LNCAP (cell line): ENCODE measurements at regions not wholly inside any gene's neighbourhood (a gene's known extent, or its start where the extent isn't known, plus 50 kb on each side); places are given as distances from the start of the nearest gene placed in this dataset.

ENCODE experiments used
- TF ChIP-seq, protein P1 (sequence below): fragments of 450-650 bp; IDR thresholded peaks from 2 replicates; pipeline ENCODE4 v1.5.1; 2017; ENCODE audit warnings: mild to moderate bottlenecking

DNA sequence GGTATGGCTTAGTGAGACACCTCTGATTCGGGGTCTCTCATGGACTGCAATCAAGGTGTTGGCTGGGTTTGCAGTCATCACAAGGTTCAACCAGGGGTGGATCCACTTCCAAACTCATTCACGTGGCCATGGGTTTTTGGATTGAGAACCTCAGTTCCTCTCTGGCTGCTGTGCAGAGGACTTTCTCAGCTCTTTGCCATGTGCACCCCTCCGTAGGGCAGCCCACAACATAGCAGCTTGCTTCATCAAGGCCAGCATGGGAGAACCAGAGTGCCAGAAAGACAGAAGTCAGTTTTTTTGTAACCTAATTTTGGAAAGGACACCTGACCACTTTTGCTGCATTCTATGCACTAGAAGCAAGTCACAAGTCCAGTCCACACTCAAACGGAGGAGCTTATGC lies 154.9 kb downstream of the PJA1 start:
- TF ChIP-seq, protein P1, sequence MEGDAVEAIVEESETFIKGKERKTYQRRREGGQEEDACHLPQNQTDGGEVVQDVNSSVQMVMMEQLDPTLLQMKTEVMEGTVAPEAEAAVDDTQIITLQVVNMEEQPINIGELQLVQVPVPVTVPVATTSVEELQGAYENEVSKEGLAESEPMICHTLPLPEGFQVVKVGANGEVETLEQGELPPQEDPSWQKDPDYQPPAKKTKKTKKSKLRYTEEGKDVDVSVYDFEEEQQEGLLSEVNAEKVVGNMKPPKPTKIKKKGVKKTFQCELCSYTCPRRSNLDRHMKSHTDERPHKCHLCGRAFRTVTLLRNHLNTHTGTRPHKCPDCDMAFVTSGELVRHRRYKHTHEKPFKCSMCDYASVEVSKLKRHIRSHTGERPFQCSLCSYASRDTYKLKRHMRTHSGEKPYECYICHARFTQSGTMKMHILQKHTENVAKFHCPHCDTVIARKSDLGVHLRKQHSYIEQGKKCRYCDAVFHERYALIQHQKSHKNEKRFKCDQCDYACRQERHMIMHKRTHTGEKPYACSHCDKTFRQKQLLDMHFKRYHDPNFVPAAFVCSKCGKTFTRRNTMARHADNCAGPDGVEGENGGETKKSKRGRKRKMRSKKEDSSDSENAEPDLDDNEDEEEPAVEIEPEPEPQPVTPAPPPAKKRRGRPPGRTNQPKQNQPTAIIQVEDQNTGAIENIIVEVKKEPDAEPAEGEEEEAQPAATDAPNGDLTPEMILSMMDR = no peak

DNA sequence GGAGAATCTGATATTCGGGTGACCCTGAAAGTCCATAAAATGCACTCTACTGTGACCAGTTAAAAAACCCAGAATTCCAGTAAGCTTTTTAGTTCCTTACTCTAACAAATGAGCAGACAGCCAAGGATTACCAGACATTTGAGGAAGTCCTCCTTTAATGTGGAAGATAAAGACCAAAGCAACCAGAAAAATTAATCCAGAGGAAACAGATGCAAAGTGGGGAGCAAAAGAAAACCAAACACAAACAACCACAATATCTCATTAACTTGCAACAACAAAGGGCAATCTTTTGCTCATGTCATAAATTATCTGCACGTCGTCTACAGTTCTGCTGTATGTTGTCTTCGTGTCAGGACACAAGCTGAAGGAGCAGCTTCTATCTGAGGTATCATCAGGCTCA lies 164.4 kb downstream of the PJA1 start:
- TF ChIP-seq, protein P1 = no peak

DNA sequence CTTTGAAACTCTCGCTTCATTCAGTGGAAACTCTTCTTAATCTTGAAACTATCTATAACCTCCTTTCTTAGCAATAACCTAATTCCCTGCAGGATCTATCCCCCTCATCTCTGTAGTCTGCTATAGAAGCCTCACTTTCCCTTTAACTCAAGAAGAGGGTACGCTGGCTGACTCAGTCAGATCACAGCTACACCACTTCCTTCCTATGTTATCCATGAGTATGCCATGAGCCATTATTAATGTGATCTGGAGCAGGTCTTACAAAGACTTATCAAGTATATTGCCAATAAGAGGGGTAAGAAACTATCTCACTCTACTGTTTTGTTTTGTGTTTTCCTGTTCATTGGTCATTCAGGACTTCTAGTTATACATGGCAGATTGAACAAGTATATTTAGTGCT lies 165.3 kb downstream of the PJA1 start:
- TF ChIP-seq, protein P1 = no peak

DNA sequence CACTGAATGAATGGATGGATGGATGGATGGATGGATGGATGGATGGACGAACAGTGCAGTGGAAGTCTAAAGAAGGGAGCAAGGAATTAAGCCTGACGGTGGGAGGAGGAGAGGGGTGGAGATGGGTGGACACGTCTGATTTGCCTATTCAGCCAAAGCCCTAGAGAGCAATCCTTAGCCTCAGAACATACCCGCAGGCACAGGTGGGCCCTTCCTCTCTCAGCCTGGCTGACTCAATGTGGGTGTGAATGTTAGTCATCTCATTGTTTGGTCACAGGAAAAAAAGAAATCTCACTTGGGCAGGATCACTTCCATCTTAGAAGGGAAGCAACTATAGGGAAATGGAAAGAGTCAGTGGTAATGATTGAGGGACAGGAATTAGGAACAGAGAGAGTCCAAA lies 165.9 kb downstream of the PJA1 start:
- TF ChIP-seq, protein P1 = no peak

DNA sequence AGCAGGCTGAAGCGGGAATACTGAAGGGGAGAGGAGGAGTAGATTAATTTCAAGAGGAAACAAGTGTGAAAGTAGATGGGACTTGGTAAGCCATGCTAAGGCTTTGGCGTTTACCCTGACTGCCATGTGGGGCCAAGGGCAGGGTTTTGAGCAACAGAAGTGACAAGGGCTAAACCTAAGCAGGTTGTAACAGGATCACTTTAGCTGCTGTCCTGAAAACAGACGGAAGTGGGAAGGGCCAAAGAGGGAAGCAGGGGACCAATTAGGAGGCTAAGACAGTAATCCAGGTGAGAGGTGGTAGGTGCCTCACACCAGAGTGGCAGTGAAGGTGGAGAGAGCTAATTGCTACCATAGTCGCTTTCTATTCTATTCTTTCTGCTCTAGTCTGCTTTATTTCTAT lies 166.5 kb downstream of the PJA1 start:
- TF ChIP-seq, protein P1 = no peak

DNA sequence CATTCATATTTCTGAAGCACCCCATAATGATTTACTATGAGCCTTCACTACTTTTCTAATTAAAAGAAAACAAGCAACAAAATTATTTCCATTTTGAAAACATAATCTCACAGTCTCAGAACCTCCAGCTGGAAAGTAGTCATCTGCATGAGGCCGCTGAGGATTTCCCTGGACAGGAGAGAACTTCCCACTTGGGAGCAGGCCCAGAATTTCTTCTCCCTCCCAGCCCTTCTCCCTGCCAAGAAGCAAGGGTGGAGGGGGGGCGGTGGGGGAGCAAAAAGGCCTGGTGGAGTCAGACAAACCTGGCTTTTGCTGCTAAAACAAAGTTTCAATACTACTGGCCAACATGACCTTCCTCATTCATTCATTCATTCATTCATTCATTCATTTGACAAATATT lies 167.3 kb downstream of the PJA1 start:
- TF ChIP-seq, protein P1 = no peak

DNA sequence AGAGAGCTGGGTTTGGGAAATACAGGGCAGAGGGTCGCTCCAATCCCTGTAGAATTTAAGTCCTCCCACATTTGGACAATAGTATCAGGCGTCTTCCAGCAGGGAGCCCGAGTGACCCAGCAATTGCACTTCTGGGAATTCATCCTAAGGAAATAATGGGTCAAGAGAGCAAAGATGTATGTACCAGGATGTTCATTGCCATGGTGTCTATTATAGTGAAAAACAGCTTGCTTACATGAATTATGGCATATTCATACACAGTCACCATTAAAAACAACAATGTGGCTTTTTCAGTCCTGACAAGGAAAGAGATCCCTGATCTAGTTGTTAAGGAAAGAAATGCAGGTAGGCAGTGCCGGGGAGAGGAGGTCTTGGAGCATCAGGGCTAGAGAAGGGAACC lies 167.7 kb downstream of the PJA1 start:
- TF ChIP-seq, protein P1 = no peak

DNA sequence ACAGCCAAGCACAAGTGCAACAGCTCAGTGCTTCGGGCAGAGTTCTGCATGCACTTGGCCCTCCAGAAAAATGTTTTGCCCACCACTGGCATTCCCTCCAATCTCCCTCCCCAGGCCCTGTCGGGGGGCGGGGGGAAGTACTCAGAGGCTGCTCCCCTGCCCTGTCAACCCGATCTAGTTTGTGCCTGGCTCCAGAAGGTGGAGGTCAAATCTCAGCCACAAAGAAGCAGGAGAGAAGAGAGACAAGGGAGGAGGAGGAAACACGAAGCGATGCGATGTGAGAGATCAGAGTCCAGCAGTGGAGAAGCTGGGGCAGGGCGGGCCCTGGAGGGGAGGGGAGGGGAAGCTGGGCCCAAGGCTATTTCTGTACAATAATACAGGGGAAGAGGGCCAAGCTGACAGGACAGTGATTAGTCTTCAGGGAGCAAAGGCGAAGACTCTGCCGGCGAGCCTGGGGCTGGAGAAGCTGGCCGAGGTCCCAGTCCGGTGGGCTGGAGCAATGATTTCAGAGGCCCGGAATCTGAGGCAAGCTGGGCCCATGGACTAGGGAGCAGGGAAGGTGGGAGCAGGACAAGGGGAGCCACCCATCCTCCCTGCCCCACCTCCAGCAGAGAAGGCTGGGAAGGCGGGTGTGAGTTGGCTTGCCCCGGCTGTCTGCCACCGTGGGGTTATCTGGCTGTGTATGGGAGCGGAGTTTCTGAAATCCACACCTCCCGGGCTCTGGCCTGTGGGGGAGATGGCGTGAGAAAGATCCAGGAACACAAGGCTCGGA lies 167.1 kb downstream of the EFNB1 start:
- TF ChIP-seq, protein P1 = no peak
